ENCODE measurements at regions not wholly inside any gene's neighbourhood (a gene's known extent, or its start where the extent isn't known, plus 50 kb on each side); places are given as distances from the start of the nearest gene placed in this dataset.

DNA sequence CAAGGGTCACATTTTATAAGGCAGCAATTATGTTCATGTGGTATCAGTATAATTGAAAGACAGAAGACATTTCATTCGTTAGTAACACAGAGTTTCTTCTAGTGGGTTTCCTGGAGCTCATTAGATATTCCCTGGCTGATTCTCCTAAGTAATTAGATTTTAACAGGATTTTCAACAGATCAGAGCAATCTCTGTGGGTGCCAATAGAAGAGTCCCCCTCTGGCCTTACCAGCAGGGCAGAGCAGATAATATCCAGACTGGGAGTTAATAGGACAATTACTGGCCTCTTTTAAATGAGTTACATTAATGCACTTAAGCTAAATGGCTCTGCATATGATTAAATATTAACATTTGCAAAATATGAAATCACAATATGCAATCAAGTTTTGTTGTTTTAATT, 74.2 kb upstream of the FOXD3 start:
- TF ChIP-seq, protein P1, sequence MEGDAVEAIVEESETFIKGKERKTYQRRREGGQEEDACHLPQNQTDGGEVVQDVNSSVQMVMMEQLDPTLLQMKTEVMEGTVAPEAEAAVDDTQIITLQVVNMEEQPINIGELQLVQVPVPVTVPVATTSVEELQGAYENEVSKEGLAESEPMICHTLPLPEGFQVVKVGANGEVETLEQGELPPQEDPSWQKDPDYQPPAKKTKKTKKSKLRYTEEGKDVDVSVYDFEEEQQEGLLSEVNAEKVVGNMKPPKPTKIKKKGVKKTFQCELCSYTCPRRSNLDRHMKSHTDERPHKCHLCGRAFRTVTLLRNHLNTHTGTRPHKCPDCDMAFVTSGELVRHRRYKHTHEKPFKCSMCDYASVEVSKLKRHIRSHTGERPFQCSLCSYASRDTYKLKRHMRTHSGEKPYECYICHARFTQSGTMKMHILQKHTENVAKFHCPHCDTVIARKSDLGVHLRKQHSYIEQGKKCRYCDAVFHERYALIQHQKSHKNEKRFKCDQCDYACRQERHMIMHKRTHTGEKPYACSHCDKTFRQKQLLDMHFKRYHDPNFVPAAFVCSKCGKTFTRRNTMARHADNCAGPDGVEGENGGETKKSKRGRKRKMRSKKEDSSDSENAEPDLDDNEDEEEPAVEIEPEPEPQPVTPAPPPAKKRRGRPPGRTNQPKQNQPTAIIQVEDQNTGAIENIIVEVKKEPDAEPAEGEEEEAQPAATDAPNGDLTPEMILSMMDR (IDR thresholded peaks at IDR 0.05), result no peak
- no peak for TF ChIP-seq POLR2A (IDR thresholded peaks at IDR 0.05)

Data from adrenal gland (tissue), 5 donors.